Trophoblast cell (in vitro differentiated cells and primary cell): ENCODE measurements at regions not wholly inside any gene's neighbourhood (a gene's known extent, or its start where the extent isn't known, plus 50 kb on each side); places are given as distances from the start of the nearest gene placed in this dataset.

ENCODE experiments used
- DNase-seq, 2 donors: peaks; one replicate each; pipeline ENCODE4 v3.0.0-alpha.2; 2016
- H2AFZ ChIP-seq: 2 replicates; pipeline ENCODE4 v1.6.1; 2013; ENCODE audit warnings: low read length, moderate library complexity, mild to moderate bottlenecking; ENCODE audit not compliant: insufficient read depth, poor library complexity
- H2AK5ac ChIP-seq: 2 replicates; pipeline ENCODE4 v1.6.1; 2013; ENCODE audit warnings: mild to moderate bottlenecking, low read length
- H2BK120ac ChIP-seq: 2 replicates; pipeline ENCODE4 v1.6.1; 2013; ENCODE audit warnings: low read length, mild to moderate bottlenecking, moderate library complexity; ENCODE audit not compliant: insufficient read depth, poor library complexity
- H2BK12ac ChIP-seq: 2 replicates; pipeline ENCODE4 v1.6.1; 2013; ENCODE audit warnings: mild to moderate bottlenecking, low read length, moderate library complexity
- H2BK5ac ChIP-seq: 2 replicates; pipeline ENCODE4 v1.6.1; 2013; ENCODE audit warnings: low read length, low read depth, moderate library complexity, mild to moderate bottlenecking; ENCODE audit not compliant: poor library complexity
- H3K14ac ChIP-seq: 2 replicates; pipeline ENCODE4 v1.6.1; 2013; ENCODE audit warnings: mild to moderate bottlenecking, low read length
- H3K18ac ChIP-seq: 2 replicates; pipeline ENCODE4 v1.6.1; 2013; ENCODE audit warnings: mild to moderate bottlenecking, low read length
- H3K23ac ChIP-seq: 2 replicates; pipeline ENCODE4 v1.6.1; 2013; ENCODE audit warnings: low read length
- H3K27ac ChIP-seq: 2 replicates; pipeline ENCODE4 v1.5.1; 2013; ENCODE audit warnings: low read depth, mild to moderate bottlenecking, inconsistent platforms, low read length, moderate library complexity
- H3K27me3 ChIP-seq: 2 replicates; pipeline ENCODE4 v1.6.1; 2013; ENCODE audit warnings: inconsistent platforms, mild to moderate bottlenecking, low read length, moderate library complexity; ENCODE audit not compliant: insufficient read depth
- H3K36me3 ChIP-seq, 2 experiments: 1 replicate in 1 of 2; 2 replicates in 1 of 2; pipeline ENCODE4 v1.6.1; 2013; ENCODE audit warnings: low read length in 2 of 2, mild to moderate bottlenecking in 2 of 2, moderate library complexity in 1 of 2; ENCODE audit not compliant: insufficient read depth in 2 of 2, control insufficient read depth in 1 of 2
- H3K4ac ChIP-seq: 2 replicates; pipeline ENCODE4 v1.6.1; 2013; ENCODE audit warnings: low read depth, mild to moderate bottlenecking, low read length, moderate library complexity
- H3K4me1 ChIP-seq, 2 experiments: 1 replicate in 1 of 2; 2 replicates in 1 of 2; pipeline ENCODE4 v1.6.1; 2013; ENCODE audit warnings: low read length in 2 of 2, mild to moderate bottlenecking in 2 of 2, moderate library complexity in 1 of 2; ENCODE audit not compliant: insufficient read depth in 2 of 2, control insufficient read depth in 1 of 2
- H3K4me2 ChIP-seq: 2 replicates; pipeline ENCODE4 v1.6.1; 2013; ENCODE audit warnings: inconsistent platforms, mild to moderate bottlenecking, low read length, moderate library complexity
- H3K4me3 ChIP-seq: 2 replicates; pipeline ENCODE4 v1.5.1; 2013; ENCODE audit warnings: mild to moderate bottlenecking, low read depth, low read length, inconsistent platforms
- H3K79me1 ChIP-seq: one replicate; pipeline ENCODE4 v1.6.1; 2013; ENCODE audit warnings: low read length
- H3K79me2 ChIP-seq: 2 replicates; pipeline ENCODE4 v1.6.1; 2013; ENCODE audit warnings: low read length, mild to moderate bottlenecking; ENCODE audit not compliant: control insufficient read depth, insufficient read depth, poor library complexity
- H3K9ac ChIP-seq: 2 replicates; pipeline ENCODE4 v1.6.1; 2013; ENCODE audit warnings: mild to moderate bottlenecking, low read length
- H3K9me3 ChIP-seq: 2 replicates; pipeline ENCODE4 v1.6.1; 2013; ENCODE audit warnings: low read depth, mild to moderate bottlenecking, control low read depth, inconsistent platforms, low read length; ENCODE audit not compliant: insufficient read depth
- H4K12ac ChIP-seq: 2 replicates; pipeline ENCODE4 v1.6.1; 2013; ENCODE audit warnings: low read depth, mild to moderate bottlenecking, low read length, moderate library complexity
- H4K8ac ChIP-seq: 2 replicates; pipeline ENCODE4 v1.6.1; 2013; ENCODE audit warnings: low read depth, mild to moderate bottlenecking, low read length, moderate library complexity
- H4K91ac ChIP-seq: one replicate; pipeline ENCODE4 v1.6.1; 2013; ENCODE audit warnings: low read depth, mild to moderate bottlenecking, low read length, moderate library complexity
- WGBS: extraction: QIAGEN DNeasy Blood & Tissue Kit; methylation state at CpG from one replicate; pipeline ENCODE4 v1.1.7; 2013; ENCODE audit warnings: missing lambda C conversion rate; ENCODE audit not compliant: insufficient read length, insufficient coverage; ENCODE audit errors: extremely low coverage; 5-methylcytosine and 5-hydroxymethylcytosine counted together

GRCh38 chr6:14856177-14856576 lies 389.7 kb upstream of the JARID2 start:
- Histone ChIP-seq H2AK5ac (no peak overlapping the region), H3K18ac (no peak overlapping the region), H3K23ac (no peak overlapping the region), H3K79me2 (no peaks in the 10 kb centered on the region), H4K12ac (no peak overlapping the region), H3K4me1 (no peaks in the 10 kb centered on the region), H3K9me3 (no peaks in the 10 kb centered on the region), H2BK5ac (no peak overlapping the region), H2BK12ac (no peak overlapping the region), H4K91ac (no peak overlapping the region), H3K14ac (no peak overlapping the region), H2AFZ (no peak overlapping the region), H2BK120ac (no peak overlapping the region), H3K4me2 (no peak overlapping the region), H3K27me3 (no peaks in the 10 kb centered on the region), H4K8ac (no peak overlapping the region), H3K4me3 (no peak overlapping the region), H3K36me3 (no peaks in the 10 kb centered on the region), H3K27ac (no peak overlapping the region), H3K9ac (no peak overlapping the region), H3K79me1 (no peaks in the 10 kb centered on the region), H3K4ac (no peak overlapping the region)
- no peak for DNase-seq
- WGBS = no CpG with 5 or more reads among the region's 7 CpGs

- no peak overlapping the region for H3K14ac ChIP-seq
- no CpG with 5 or more reads among the region's 9 CpGs for WGBS
- no peak overlapping the region for H2BK5ac ChIP-seq
- no peak overlapping the region for H2AK5ac ChIP-seq
- no peak overlapping the region for H2BK120ac ChIP-seq
- no peaks in the 10 kb centered on the region for H3K79me2 ChIP-seq
- H3K36me3 ChIP-seq = no peaks in the 10 kb centered on the region
- no peaks in the 10 kb centered on the region for H3K4me1 ChIP-seq
- no peak overlapping the region for H3K27ac ChIP-seq
- H4K12ac ChIP-seq = no peak overlapping the region
- no peak overlapping the region for H3K23ac ChIP-seq
- H3K9me3 ChIP-seq = no peaks in the 10 kb centered on the region
- no peak overlapping the region for H3K4ac ChIP-seq
- no peak overlapping the region for H2AFZ ChIP-seq
- H3K4me2 ChIP-seq = no peak overlapping the region
- no peak overlapping the region for H3K9ac ChIP-seq
- H3K18ac ChIP-seq = no peak overlapping the region
- no peak for DNase-seq
- H3K79me1 ChIP-seq = no peaks in the 10 kb centered on the region
- no peaks in the 10 kb centered on the region for H3K27me3 ChIP-seq
- H2BK12ac ChIP-seq = no peak overlapping the region
- no peak overlapping the region for H4K8ac ChIP-seq
- H4K91ac ChIP-seq = no peak overlapping the region
- H3K4me3 ChIP-seq = no peak overlapping the region
Observed at GRCh38 chr6:14857001-14857400, 388.9 kb upstream of the JARID2 start.

- H2AFZ ChIP-seq = no peak overlapping the region
- no peak overlapping the region for H3K23ac ChIP-seq
- no peaks in the 10 kb centered on the region for H3K4me1 ChIP-seq
- no peak overlapping the region for H3K4me2 ChIP-seq
- no peak overlapping the region for H2BK12ac ChIP-seq
- H3K9me3 ChIP-seq = no peaks in the 10 kb centered on the region
- H3K79me2 ChIP-seq = no peaks in the 10 kb centered on the region
- no peak for DNase-seq
- no peak overlapping the region for H3K9ac ChIP-seq
- no peak overlapping the region for H2AK5ac ChIP-seq
- H3K14ac ChIP-seq = no peak overlapping the region
- H3K4ac ChIP-seq = no peak overlapping the region
- no peak overlapping the region for H3K27ac ChIP-seq
- H4K8ac ChIP-seq = no peak overlapping the region
- H2BK5ac ChIP-seq = no peak overlapping the region
- H3K18ac ChIP-seq = no peak overlapping the region
- H4K12ac ChIP-seq = no peak overlapping the region
- no peak overlapping the region for H4K91ac ChIP-seq
- no peaks in the 10 kb centered on the region for H3K36me3 ChIP-seq
- no peaks in the 10 kb centered on the region for H3K27me3 ChIP-seq
- no peak overlapping the region for H3K4me3 ChIP-seq
- WGBS = no CpG with 5 or more reads among the region's 16 CpGs
- no peak overlapping the region for H2BK120ac ChIP-seq
- no peaks in the 10 kb centered on the region for H3K79me1 ChIP-seq
Observed at GRCh38 chr6:14857501-14857900, 388.4 kb upstream of the JARID2 start.

DNA sequence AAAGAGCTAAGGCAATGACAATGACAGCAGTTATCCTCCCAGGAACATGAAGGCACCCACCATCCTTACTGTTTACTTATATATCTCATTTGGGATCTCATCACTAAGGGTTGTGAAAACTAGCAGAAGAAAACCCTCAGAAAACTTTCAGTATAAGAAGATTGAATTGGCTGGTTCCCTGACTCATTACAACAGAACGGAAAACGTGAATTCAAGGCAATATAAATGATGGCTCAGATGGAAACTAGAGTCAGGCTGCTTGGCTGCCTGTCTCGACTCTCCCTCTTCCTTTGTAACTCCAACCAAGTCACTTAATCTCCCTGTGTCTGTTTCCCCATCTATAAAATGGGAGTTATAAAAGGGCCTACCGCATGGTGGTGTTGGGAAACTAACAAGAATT lies 387.1 kb upstream of the JARID2 start:
- no peak overlapping the region for H3K4me3 ChIP-seq

More for the DNA sequence above, 387.1 kb upstream of the JARID2 start:
- Histone ChIP-seq H3K14ac (no peak overlapping the region), H2AFZ (no peak overlapping the region), H2BK5ac (no peak overlapping the region), H3K27me3 (no peaks in the 10 kb centered on the region), H3K79me1 (no peaks in the 10 kb centered on the region), H4K12ac (no peak overlapping the region), H3K79me2 (no peaks in the 10 kb centered on the region), H3K9ac (no peak overlapping the region), H3K9me3 (no peaks in the 10 kb centered on the region), H2BK12ac (no peak overlapping the region), H4K8ac (no peak overlapping the region), H2AK5ac (no peak overlapping the region), H2BK120ac (no peak overlapping the region), H4K91ac (no peak overlapping the region), H3K4me2 (no peak overlapping the region), H3K4ac (no peak overlapping the region), H3K27ac (no peak overlapping the region), H3K18ac (no peak overlapping the region), H3K23ac (no peak overlapping the region), H3K36me3 (no peaks in the 10 kb centered on the region), H3K4me1 (no peaks in the 10 kb centered on the region)
- WGBS = no CpG with 5 or more reads among the region's 4 CpGs
- DNase-seq = no peak
